OCI-LY3 (cell line): ENCODE measurements at regions not wholly inside any gene's neighbourhood (a gene's known extent, or its start where the extent isn't known, plus 50 kb on each side); places are given as distances from the start of the nearest gene placed in this dataset.

Experiments used
- H2AFZ ChIP-seq: fragments of 200-600, 300-600 bp; shearing (Covaris generic); 2 replicates; pipeline ENCODE4 v1.6.0; 2014; ENCODE audit warnings: antibody characterized with exemption, low read depth, low read length
- H3K27ac ChIP-seq: fragments of 200-600, 300-600 bp; sonication (generic); 2 replicates; pipeline ENCODE4 v1.5.1; 2014; ENCODE audit warnings: mild to moderate bottlenecking, low read length, moderate library complexity, mixed read lengths
- H3K27me3 ChIP-seq: fragments of 200-600, 300-600 bp; sonication (generic); 2 replicates; pipeline ENCODE4 v1.6.1; 2014; ENCODE audit warnings: low read depth, low read length, mixed read lengths
- H3K36me3 ChIP-seq: fragments of 200-600, 300-600 bp; sonication (generic); replicated peaks from 2 replicates; pipeline ENCODE3; 2014; ENCODE audit warnings: low read depth, low read length, mixed read lengths
- H3K4me1 ChIP-seq: fragments of 300-600, 200-600 bp; sonication (generic); 2 replicates; pipeline ENCODE4 v1.6.1; 2014; ENCODE audit warnings: low read length, mixed read lengths
- H3K4me2 ChIP-seq: fragments of 200-600, 300-600 bp; sonication (generic); 2 replicates; pipeline ENCODE4 v1.6.1; 2014; ENCODE audit warnings: low read length, mixed read lengths
- H3K4me3 ChIP-seq: fragments of 300-600, 200-600 bp; sonication (generic); 2 replicates; pipeline ENCODE4 v1.5.1; 2014; ENCODE audit warnings: antibody characterized with exemption, mild to moderate bottlenecking, low read length, moderate library complexity
- H3K79me2 ChIP-seq: fragments of 300-600, 200-600 bp; shearing (Covaris generic); 2 replicates; pipeline ENCODE4 v1.6.1; 2014; ENCODE audit warnings: mild to moderate bottlenecking, low read length, mixed read lengths
- H3K9ac ChIP-seq: fragments of 300-600, 200-600 bp; shearing (Covaris generic); 2 replicates; pipeline ENCODE4 v1.6.0; 2014; ENCODE audit warnings: mild to moderate bottlenecking, low read length, moderate library complexity
- H3K9me3 ChIP-seq: fragments of 200-600, 300-600 bp; shearing (Covaris generic); 2 replicates; pipeline ENCODE4 v1.6.1; 2014; ENCODE audit warnings: low read length, mixed read lengths; ENCODE audit not compliant: insufficient read depth
- H4K20me1 ChIP-seq: fragments of 200-600, 300-600 bp; sonication (generic); 2 replicates; pipeline ENCODE4 v1.6.1; 2016; ENCODE audit warnings: low read length, mixed read lengths; ENCODE audit not compliant: insufficient read depth
- EZH2phosphoT487 ChIP-seq: fragments of 200-600 bp; shearing (Covaris generic); IDR thresholded peaks from 2 replicates; pipeline ENCODE4 v1.6.1; 2018; ENCODE audit warnings: antibody characterized with exemption, mixed run types, low read depth
- TF ChIP-seq, protein P1 (sequence below): fragments of 200-600, 300-600 bp; sonication (generic); IDR thresholded peaks from 2 replicates; pipeline ENCODE4 v1.5.1; 2014; ENCODE audit warnings: antibody characterized with exemption, low read length, low read depth

DNA sequence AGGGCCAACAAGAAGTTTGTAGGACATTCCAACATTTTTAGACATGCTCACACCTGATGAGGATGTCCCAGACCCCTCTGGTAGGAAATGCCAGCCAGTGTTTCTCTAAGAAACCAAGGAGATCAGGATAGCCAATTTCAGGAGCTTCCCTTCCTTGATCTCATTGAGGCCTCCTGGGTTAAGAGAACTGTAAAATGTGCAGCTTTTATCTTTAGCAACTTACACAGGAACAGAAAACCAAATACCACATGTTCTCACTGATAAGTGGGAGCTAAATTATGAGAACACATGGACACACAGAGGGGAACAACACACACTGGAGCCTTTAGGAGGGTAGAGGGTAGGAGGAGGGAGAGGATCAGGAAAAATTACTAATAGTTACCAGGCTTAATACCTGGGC, 99.6 kb upstream of the MAP2 start:
- Histone ChIP-seq H3K27me3 (no peaks in the 10 kb centered on the region), H3K36me3 (no peaks in the 10 kb centered on the region), H4K20me1 (no peaks in the 10 kb centered on the region), H3K79me2 (no peaks in the 10 kb centered on the region), H3K9ac (no peak overlapping the region), H3K4me1 (peaks cover 15% of the 10 kb centered on the region), H3K4me3 (no peak overlapping the region), H2AFZ (no peak overlapping the region), H3K27ac (no peak overlapping the region), H3K4me2 (no peak overlapping the region), H3K9me3 (no peaks in the 10 kb centered on the region)
- no peak for TF ChIP-seq EZH2phosphoT487
- TF ChIP-seq, protein P1, sequence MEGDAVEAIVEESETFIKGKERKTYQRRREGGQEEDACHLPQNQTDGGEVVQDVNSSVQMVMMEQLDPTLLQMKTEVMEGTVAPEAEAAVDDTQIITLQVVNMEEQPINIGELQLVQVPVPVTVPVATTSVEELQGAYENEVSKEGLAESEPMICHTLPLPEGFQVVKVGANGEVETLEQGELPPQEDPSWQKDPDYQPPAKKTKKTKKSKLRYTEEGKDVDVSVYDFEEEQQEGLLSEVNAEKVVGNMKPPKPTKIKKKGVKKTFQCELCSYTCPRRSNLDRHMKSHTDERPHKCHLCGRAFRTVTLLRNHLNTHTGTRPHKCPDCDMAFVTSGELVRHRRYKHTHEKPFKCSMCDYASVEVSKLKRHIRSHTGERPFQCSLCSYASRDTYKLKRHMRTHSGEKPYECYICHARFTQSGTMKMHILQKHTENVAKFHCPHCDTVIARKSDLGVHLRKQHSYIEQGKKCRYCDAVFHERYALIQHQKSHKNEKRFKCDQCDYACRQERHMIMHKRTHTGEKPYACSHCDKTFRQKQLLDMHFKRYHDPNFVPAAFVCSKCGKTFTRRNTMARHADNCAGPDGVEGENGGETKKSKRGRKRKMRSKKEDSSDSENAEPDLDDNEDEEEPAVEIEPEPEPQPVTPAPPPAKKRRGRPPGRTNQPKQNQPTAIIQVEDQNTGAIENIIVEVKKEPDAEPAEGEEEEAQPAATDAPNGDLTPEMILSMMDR = no peak

DNA sequence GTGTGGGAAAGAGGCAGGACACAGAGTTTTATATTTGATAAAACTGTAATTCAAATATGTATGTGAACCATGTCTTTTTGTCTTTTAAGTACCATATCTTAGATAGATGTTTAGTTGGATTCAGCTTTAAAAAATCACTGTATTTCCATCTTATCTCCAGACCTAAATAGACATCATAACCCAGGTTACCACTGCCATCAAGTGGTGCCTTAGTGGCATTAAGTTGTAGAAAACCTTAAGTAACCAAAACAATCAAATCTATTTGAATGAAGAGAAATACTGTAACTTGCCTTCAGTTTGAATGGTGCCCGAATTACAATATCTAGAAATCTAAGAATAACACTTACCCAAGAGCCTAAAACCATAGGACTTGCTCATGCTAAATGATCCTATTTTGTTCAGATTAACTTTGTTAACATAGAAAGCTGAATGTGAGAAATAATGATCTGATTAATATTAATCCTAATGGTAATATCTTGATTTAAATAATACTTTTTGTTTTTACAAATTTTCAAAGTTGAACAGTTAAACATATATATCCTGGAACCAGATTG, 92.5 kb upstream of the MAP2 start:
- H3K27me3 ChIP-seq = peaks cover 11% of the 10 kb centered on the region
- H3K79me2 ChIP-seq = no peaks in the 10 kb centered on the region
- H4K20me1 ChIP-seq = no peaks in the 10 kb centered on the region
- H3K36me3 ChIP-seq = no peaks in the 10 kb centered on the region
- no peak overlapping the region for H3K4me2 ChIP-seq
- TF ChIP-seq EZH2phosphoT487 = no peak
- TF ChIP-seq, protein P1 = peak; percentile 66
- no peaks in the 10 kb centered on the region for H3K9me3 ChIP-seq
- H3K4me1 ChIP-seq = no peaks in the 10 kb centered on the region
- H3K27ac ChIP-seq = no peak overlapping the region
- no peak overlapping the region for H3K4me3 ChIP-seq
- H3K9ac ChIP-seq = no peak overlapping the region
- no peak overlapping the region for H2AFZ ChIP-seq

DNA sequence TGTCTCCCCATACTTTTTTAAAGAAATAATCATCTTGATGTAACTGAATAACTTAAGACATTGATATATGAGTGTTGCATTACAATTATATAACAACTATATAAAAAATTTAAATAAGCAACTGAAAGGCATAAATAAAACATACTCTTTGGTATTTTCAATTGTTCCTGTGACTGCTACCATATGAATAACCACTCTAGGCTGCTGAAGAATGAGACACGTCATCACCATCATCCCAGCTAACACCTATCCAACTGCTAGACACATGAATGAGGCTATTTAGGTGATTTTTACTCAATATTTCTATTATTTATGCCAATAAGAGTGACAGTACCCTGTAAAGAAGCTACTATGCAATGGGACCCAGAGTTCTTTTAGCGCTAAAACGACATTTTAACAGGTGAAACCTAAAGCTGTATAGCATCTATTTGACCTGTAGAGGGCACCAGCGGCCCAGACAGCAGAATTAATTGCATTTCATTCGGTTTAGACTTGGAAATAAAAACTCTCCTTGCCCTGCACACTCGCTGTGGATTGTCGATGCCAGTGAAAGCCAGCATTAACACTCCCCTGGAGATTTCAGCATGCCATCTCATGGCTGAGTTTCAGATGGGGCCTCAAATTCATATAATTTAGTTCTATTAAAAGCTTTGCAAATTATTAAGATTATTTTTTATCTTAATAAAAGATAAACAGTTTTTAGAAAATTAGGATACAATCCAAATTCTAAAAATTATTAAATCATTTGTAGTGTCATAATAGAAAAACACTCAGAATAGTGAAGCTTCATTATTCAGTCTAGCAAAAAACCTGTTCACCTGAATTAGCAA, 89.4 kb upstream of the MAP2 start:
- no peak overlapping the region for H3K9ac ChIP-seq
- TF ChIP-seq, protein P1 = peak; percentile 87
- TF ChIP-seq EZH2phosphoT487 = no peak
- no peak overlapping the region for H3K27ac ChIP-seq
- peak overlapping the region; percentile 33 for H3K4me2 ChIP-seq
- H3K4me1 ChIP-seq = no peaks in the 10 kb centered on the region
- H3K9me3 ChIP-seq = no peaks in the 10 kb centered on the region
- no peak overlapping the region for H2AFZ ChIP-seq
- H3K79me2 ChIP-seq = no peaks in the 10 kb centered on the region
- H3K27me3 ChIP-seq = peaks cover 28% of the 10 kb centered on the region
- no peaks in the 10 kb centered on the region for H3K36me3 ChIP-seq
- no peak overlapping the region for H3K4me3 ChIP-seq
- no peaks in the 10 kb centered on the region for H4K20me1 ChIP-seq

DNA sequence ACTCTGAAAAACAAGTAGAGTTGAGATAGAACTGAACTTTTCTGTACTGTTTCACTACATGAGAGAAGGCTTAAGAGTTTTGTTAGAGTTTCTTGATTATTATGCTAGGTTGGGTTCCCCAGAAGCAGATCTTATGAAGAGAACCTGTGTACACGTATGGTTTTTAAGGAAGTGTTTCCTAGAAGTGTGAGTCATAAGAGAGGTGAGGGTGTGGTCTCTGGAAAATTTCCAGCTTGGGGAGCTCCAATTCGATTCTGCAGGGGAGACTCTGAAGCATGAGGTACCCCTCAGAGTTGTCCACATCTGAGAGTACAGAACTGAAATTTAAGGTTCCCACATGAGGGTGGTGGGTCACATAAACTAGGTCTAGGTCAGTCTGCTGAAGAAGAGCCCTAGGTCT, 83.3 kb upstream of the MAP2 start:
- Histone ChIP-seq H3K4me3 (no peak overlapping the region), H3K4me2 (no peak overlapping the region), H4K20me1 (no peaks in the 10 kb centered on the region), H3K36me3 (no peaks in the 10 kb centered on the region), H3K4me1 (no peaks in the 10 kb centered on the region), H3K9ac (no peak overlapping the region), H3K79me2 (no peaks in the 10 kb centered on the region), H3K27me3 (peaks cover 37% of the 10 kb centered on the region), H3K9me3 (no peaks in the 10 kb centered on the region), H2AFZ (no peak overlapping the region), H3K27ac (no peak overlapping the region)
- no peak for TF ChIP-seq EZH2phosphoT487
- TF ChIP-seq, protein P1 = no peak
